GM23338 (cell line): ENCODE measurements at regions not wholly inside any gene's neighbourhood (a gene's known extent, or its start where the extent isn't known, plus 50 kb on each side); places are given as distances from the start of the nearest gene placed in this dataset.

Source experiments
- CREB1 ChIP-seq: fragments of 250-450 bp; sonication (Bioruptor Pico); IDR thresholded peaks from 2 replicates; pipeline ENCODE4 v1.5.0; 2020; ENCODE audit warnings: low read depth, mild to moderate bottlenecking, moderate library complexity
- EZH2 ChIP-seq: fragments of 200-600 bp; sonication (generic); IDR thresholded peaks from one replicate; pipeline ENCODE4 v1.8.0; 2017; ENCODE audit warnings: antibody characterized with exemption, mild to moderate bottlenecking, low read depth; ENCODE audit not compliant: unreplicated experiment
- JUNB ChIP-seq: IDR thresholded peaks from one replicate; pipeline ENCODE4 v1.6.1; 2016; ENCODE audit warnings: antibody characterized with exemption; ENCODE audit not compliant: unreplicated experiment
- POLR2AphosphoS5 ChIP-seq: IDR thresholded peaks from 2 replicates; pipeline ENCODE4 v1.6.1; 2016; ENCODE audit warnings: antibody characterized with exemption, low read depth
- TF ChIP-seq, protein P1 (sequence below): IDR thresholded peaks from one replicate; pipeline ENCODE4 v1.6.1; 2018; ENCODE audit warnings: antibody characterized with exemption; ENCODE audit not compliant: unreplicated experiment
- TF ChIP-seq, protein P2 (sequence below), 2 experiments: fragments of 200-600 bp in 1 of 2; sonication (generic) in 1 of 2; conservative IDR thresholded peaks; 2 replicates each; pipeline versions ENCODE4 v1.5.1 to v1.6.1; 2016 to 2017; ENCODE audit warnings: antibody characterized with exemption in 2 of 2, low read depth in 2 of 2, mild to moderate bottlenecking in 2 of 2, moderate library complexity in 1 of 2

DNA sequence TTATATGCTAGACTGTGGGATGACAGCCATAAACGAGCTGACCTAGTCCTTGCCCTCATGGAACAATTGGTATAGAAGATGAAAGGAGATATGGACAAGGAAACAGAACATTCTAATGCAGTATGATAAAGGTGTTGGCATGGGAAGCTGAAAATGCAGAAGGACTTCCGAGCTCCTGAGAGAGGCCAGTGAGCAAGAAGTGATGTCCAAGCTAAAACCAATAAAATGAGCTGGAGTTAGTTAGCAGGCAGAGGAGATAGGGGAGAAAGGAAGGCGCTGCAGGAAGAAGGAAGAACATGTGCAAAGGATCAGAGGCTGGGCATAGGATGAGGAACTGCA, 64.5 kb downstream of the BOD1L2 start:
- TF ChIP-seq, protein P1, sequence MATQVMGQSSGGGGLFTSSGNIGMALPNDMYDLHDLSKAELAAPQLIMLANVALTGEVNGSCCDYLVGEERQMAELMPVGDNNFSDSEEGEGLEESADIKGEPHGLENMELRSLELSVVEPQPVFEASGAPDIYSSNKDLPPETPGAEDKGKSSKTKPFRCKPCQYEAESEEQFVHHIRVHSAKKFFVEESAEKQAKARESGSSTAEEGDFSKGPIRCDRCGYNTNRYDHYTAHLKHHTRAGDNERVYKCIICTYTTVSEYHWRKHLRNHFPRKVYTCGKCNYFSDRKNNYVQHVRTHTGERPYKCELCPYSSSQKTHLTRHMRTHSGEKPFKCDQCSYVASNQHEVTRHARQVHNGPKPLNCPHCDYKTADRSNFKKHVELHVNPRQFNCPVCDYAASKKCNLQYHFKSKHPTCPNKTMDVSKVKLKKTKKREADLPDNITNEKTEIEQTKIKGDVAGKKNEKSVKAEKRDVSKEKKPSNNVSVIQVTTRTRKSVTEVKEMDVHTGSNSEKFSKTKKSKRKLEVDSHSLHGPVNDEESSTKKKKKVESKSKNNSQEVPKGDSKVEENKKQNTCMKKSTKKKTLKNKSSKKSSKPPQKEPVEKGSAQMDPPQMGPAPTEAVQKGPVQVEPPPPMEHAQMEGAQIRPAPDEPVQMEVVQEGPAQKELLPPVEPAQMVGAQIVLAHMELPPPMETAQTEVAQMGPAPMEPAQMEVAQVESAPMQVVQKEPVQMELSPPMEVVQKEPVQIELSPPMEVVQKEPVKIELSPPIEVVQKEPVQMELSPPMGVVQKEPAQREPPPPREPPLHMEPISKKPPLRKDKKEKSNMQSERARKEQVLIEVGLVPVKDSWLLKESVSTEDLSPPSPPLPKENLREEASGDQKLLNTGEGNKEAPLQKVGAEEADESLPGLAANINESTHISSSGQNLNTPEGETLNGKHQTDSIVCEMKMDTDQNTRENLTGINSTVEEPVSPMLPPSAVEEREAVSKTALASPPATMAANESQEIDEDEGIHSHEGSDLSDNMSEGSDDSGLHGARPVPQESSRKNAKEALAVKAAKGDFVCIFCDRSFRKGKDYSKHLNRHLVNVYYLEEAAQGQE, result no peak
- TF ChIP-seq, protein P2, sequence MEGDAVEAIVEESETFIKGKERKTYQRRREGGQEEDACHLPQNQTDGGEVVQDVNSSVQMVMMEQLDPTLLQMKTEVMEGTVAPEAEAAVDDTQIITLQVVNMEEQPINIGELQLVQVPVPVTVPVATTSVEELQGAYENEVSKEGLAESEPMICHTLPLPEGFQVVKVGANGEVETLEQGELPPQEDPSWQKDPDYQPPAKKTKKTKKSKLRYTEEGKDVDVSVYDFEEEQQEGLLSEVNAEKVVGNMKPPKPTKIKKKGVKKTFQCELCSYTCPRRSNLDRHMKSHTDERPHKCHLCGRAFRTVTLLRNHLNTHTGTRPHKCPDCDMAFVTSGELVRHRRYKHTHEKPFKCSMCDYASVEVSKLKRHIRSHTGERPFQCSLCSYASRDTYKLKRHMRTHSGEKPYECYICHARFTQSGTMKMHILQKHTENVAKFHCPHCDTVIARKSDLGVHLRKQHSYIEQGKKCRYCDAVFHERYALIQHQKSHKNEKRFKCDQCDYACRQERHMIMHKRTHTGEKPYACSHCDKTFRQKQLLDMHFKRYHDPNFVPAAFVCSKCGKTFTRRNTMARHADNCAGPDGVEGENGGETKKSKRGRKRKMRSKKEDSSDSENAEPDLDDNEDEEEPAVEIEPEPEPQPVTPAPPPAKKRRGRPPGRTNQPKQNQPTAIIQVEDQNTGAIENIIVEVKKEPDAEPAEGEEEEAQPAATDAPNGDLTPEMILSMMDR (conservative IDR thresholded peaks at IDR 0.05; ENCODE audit: low read depth in 2 of 2), result no peak
- no peak for TF ChIP-seq EZH2
- no peak for TF ChIP-seq POLR2AphosphoS5
- no peak for TF ChIP-seq JUNB
- TF ChIP-seq CREB1 (CRISPR knock-in tag), result no peak
